ENCODE measurements at regions not wholly inside any gene's neighbourhood (a gene's known extent, or its start where the extent isn't known, plus 50 kb on each side); places are given as distances from the start of the nearest gene placed in this dataset.

DNA sequence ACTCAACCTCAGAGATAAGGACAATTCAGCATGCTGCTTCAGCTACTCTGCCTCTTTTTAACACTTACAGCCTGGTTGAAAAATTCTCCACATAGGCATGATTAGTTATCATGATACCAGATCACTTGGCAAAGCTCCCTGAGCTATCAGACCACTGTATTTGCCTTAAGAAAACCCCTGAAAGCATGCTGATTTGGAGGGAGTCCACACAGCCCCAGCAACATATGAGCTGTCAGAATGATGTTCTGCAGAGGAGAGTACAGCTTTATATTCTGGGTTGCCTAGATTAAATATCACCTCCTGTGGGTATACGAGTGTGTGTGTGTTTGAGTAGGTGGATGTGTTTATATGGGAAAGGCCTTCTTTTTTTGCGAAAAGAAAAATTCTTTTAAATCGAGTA, 170.2 kb upstream of the CHRM2 start:
- H3K27me3 ChIP-seq (ENCODE audit: control insufficient read depth, insufficient read depth, low read length) = no peaks in the 10 kb centered on the region
- H3K4me3 ChIP-seq (ENCODE audit: low read depth, low read length) = no peak overlapping the region
- H3K36me3 ChIP-seq (ENCODE audit: control insufficient read depth, insufficient read depth, low read length) = no peaks in the 10 kb centered on the region
- no peak for DNase-seq (ENCODE audit: low read depth)
- TF ChIP-seq, protein P1, sequence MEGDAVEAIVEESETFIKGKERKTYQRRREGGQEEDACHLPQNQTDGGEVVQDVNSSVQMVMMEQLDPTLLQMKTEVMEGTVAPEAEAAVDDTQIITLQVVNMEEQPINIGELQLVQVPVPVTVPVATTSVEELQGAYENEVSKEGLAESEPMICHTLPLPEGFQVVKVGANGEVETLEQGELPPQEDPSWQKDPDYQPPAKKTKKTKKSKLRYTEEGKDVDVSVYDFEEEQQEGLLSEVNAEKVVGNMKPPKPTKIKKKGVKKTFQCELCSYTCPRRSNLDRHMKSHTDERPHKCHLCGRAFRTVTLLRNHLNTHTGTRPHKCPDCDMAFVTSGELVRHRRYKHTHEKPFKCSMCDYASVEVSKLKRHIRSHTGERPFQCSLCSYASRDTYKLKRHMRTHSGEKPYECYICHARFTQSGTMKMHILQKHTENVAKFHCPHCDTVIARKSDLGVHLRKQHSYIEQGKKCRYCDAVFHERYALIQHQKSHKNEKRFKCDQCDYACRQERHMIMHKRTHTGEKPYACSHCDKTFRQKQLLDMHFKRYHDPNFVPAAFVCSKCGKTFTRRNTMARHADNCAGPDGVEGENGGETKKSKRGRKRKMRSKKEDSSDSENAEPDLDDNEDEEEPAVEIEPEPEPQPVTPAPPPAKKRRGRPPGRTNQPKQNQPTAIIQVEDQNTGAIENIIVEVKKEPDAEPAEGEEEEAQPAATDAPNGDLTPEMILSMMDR (IDR thresholded peaks at IDR 0.05; ENCODE audit: insufficient read depth, low read length, poor library complexity, severe bottlenecking) = no peak

DNA sequence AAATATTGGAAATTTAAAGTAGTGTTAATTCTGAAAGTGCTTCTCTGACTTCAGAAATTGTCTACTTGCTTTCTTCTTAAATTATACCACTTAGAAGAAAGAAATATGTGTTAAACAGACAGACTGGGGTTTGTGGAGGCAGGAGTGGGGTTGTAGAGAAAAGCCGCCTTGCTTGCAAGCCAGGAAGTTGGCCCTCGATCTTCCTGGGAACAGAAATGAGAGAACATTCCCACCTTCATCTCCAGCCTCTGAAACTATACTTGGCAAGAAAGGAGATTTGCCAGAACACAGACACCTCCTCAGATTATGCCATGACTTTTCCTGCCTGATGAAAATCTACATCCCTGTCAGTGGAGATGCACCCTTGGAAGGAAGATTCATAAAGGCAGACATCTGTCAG, 171.2 kb upstream of the CHRM2 start:
- no peak for DNase-seq (ENCODE audit: low read depth)
- H3K36me3 ChIP-seq (ENCODE audit: control insufficient read depth, insufficient read depth, low read length) = no peaks in the 10 kb centered on the region
- no peak overlapping the region for H3K4me3 ChIP-seq (ENCODE audit: low read depth, low read length)
- TF ChIP-seq, protein P1 (IDR thresholded peaks at IDR 0.05; ENCODE audit: insufficient read depth, low read length, poor library complexity, severe bottlenecking) = no peak
- no peaks in the 10 kb centered on the region for H3K27me3 ChIP-seq (ENCODE audit: control insufficient read depth, insufficient read depth, low read length)

DNA sequence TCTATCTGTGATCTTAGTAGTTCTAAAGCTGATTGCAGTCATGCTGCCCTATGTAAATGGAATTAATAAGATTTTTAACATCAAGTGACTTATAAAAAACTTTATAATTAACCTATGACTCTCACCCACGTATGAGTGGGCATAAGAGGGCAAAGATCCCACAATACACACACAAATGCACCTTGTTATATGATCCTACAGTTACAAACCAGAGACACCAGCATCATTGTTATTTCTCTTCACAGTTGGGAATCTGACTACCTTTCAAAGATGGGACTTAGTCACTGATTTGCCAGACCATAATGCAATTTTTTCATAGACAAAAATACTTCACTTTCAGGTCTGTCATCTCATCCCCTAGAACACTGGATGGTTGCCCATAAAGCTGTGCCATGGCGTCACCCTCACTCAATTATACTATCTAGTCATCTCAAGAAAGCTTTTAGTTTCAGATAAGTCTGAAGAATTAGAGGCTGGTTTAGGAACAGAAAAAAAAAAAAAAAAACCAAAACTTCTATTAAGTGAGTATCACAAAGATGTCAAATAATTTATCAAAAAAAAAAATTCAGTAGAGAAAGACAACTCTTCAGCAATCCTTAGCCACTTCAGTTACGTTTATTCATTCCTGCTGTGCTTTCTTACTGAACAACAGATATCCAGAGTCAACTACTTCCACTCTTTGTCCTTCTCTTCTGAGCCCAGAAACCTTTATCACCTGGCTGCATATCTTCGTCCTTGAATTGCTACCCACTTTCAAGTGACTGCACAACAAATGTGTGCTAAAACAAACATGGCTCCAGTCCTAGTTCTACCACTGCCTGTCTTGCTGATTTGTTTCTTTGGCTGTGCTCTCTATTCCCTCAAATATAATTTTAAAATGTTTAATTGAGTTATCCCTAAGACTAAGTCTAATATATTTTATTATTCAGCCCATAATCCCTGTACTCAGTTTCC, 175.0 kb upstream of the CHRM2 start:
- DNase-seq (ENCODE audit: low read depth) = no peak
- TF ChIP-seq, protein P1 (IDR thresholded peaks at IDR 0.05; ENCODE audit: insufficient read depth, low read length, poor library complexity, severe bottlenecking) = no peak
- H3K36me3 ChIP-seq (ENCODE audit: control insufficient read depth, insufficient read depth, low read length) = no peaks in the 10 kb centered on the region
- no peaks in the 10 kb centered on the region for H3K27me3 ChIP-seq (ENCODE audit: control insufficient read depth, insufficient read depth, low read length)
- H3K4me3 ChIP-seq (ENCODE audit: low read depth, low read length) = no peak overlapping the region

DNA sequence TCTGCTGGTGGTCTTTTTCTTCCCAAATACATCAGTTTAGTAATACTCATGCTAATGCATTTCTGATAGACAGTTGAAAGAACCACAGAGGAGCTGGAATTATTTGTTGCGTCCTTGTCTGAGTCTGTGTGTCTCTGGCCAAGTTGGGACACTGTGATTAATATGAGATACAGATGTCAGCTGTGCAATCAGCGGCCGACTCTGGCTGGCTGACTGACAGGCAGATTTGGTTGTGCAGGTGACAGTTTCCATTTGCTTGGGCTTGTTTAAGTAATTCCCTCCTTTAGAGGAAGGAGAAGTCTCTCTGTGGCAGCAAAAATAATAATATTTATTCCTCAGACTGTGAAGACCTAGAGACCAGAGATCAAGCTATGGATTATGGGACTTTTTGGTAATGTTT, 176.2 kb upstream of the CHRM2 start:
- TF ChIP-seq, protein P1 (IDR thresholded peaks at IDR 0.05; ENCODE audit: insufficient read depth, low read length, poor library complexity, severe bottlenecking) = no peak
- Histone ChIP-seq H3K36me3 (ENCODE audit: control insufficient read depth, insufficient read depth, low read length) (no peaks in the 10 kb centered on the region), H3K4me3 (ENCODE audit: low read depth, low read length) (no peak overlapping the region), H3K27me3 (ENCODE audit: control insufficient read depth, insufficient read depth, low read length) (no peaks in the 10 kb centered on the region)
- DNase-seq (ENCODE audit: low read depth) = no peak

DNA sequence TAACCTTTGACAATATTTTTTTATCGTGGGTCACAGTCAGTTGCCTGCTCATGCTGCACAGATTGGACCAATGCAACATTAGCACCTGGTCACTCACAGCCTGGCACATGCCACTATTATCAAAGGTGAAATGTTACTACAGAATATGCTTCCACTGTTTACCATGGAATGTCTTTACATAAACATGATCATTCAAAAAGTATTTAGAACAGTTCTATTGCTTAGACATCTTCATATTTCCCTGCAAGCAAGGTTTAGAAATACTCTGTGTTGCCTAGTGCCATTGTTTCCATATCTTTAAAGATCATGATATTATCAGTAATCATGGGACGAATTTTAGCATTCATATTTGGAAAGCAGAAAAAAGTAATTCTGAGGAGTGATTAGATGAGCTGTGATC, 179.9 kb upstream of the CHRM2 start:
- DNase-seq (ENCODE audit: low read depth) = no peak
- H3K4me3 ChIP-seq (ENCODE audit: low read depth, low read length) = no peak overlapping the region
- TF ChIP-seq, protein P1 (IDR thresholded peaks at IDR 0.05; ENCODE audit: insufficient read depth, low read length, poor library complexity, severe bottlenecking) = no peak
- H3K36me3 ChIP-seq (ENCODE audit: control insufficient read depth, insufficient read depth, low read length) = no peaks in the 10 kb centered on the region
- no peaks in the 10 kb centered on the region for H3K27me3 ChIP-seq (ENCODE audit: control insufficient read depth, insufficient read depth, low read length)
